PC-3 (cell line): ENCODE measurements at regions not wholly inside any gene's neighbourhood (a gene's known extent, or its start where the extent isn't known, plus 50 kb on each side); places are given as distances from the start of the nearest gene placed in this dataset.

Experiments
- ATAC-seq: fragments of 200-7000 bp; cut with Tn5 transposase; 2 replicates; pipeline ENCODE4 v1.9.1; 2020; ENCODE audit warnings: mild to moderate bottlenecking, moderate library complexity
- BruUV-seq: library from RNA; stranded (reverse); fragments of 400-500 nt; replicated peaks from 2 replicates; lab custom pipeline; 2021; lab: Mats Ljungman, UMichigan
- CTCF ChIA-PET: fragments of 300-600 bp; sonication (Branson Sonifier 250); formaldehyde crosslinking; loops from one replicate; lab custom pipeline; 2022; ENCODE audit warnings: antibody characterized with exemption; lab: Charles Lee
- POLR2A ChIA-PET: fragments of 300-600 bp; sonication (Branson Sonifier 250); formaldehyde crosslinking; loops from one replicate; lab custom pipeline; 2022; ENCODE audit warnings: antibody characterized with exemption; ENCODE audit not compliant: unreplicated experiment; lab: Charles Lee
- DNase-seq: peaks from one replicate; pipeline ENCODE4 v3.0.0-alpha.2; 2015
- H2AFZ ChIP-seq: fragments of 300-600 bp; sonication (generic); 2 replicates; pipeline ENCODE4 v1.6.0; 2016; ENCODE audit warnings: antibody characterized with exemption, low read length
- H3F3A ChIP-seq: fragments of 300-600 bp; sonication (generic); one replicate; pipeline ENCODE4 v1.6.0; 2017; ENCODE audit warnings: antibody characterized with exemption, low read length, control low read depth, mild to moderate bottlenecking; ENCODE audit not compliant: unreplicated experiment
- H3K27ac ChIP-seq: fragments of 300-600 bp; sonication (generic); 2 replicates; pipeline ENCODE4 v1.5.1; 2016; ENCODE audit warnings: mild to moderate bottlenecking, low read length
- H3K27me3 ChIP-seq: fragments of 300-600 bp; sonication (generic); 2 replicates; pipeline ENCODE4 v1.6.1; 2016; ENCODE audit warnings: low read length, mixed read lengths
- H3K36me3 ChIP-seq: fragments of 300-600 bp; sonication (generic); 2 replicates; pipeline ENCODE4 v1.6.1; 2016; ENCODE audit warnings: low read depth, mixed run types, low read length, mixed read lengths
- H3K4me1 ChIP-seq: fragments of 300-600 bp; sonication (generic); 2 replicates; pipeline ENCODE4 v1.5.1; 2016; ENCODE audit warnings: low read length; ENCODE audit not compliant: insufficient read depth
- H3K4me2 ChIP-seq: fragments of 300-600 bp; sonication (generic); 2 replicates; pipeline ENCODE4 v1.6.0; 2016; ENCODE audit warnings: low read length
- H3K4me3 ChIP-seq: fragments of 300-600 bp; sonication (generic); 2 replicates; pipeline ENCODE4 v1.5.1; 2016; ENCODE audit warnings: mild to moderate bottlenecking, low read length, mixed read lengths
- H3K79me2 ChIP-seq: fragments of 300-600 bp; sonication (generic); 2 replicates; pipeline ENCODE4 v1.6.1; 2017; ENCODE audit warnings: low read length, mixed read lengths
- H3K9ac ChIP-seq: fragments of 300-600 bp; sonication (generic); 2 replicates; pipeline ENCODE4 v1.6.0; 2016; ENCODE audit warnings: mild to moderate bottlenecking, low read length
- H3K9me2 ChIP-seq: fragments of 300-600 bp; sonication (generic); replicated peaks from 2 replicates; pipeline ENCODE4 v1.6.1; 2016; ENCODE audit warnings: mixed run types, low read length, mixed read lengths
- H3K9me3 ChIP-seq: fragments of 300-600 bp; sonication (generic); 2 replicates; pipeline ENCODE4 v1.6.1; 2016; ENCODE audit warnings: low read length, mixed read lengths
- H4K20me1 ChIP-seq: fragments of 300-600 bp; sonication (generic); 2 replicates; pipeline ENCODE4 v1.6.1; 2016; ENCODE audit warnings: low read length, mixed read lengths
- CTCF ChIP-seq: fragments of 300-600 bp; sonication (generic); conservative IDR thresholded peaks from 2 replicates; pipeline ENCODE4 v1.5.1; 2017; ENCODE audit warnings: antibody characterized with exemption, low read depth, mild to moderate bottlenecking, low read length
- EZH2 ChIP-seq: fragments of 300-600 bp; sonication (generic); IDR thresholded peaks from one replicate; pipeline ENCODE4 v1.6.1; 2017; ENCODE audit warnings: antibody characterized with exemption, mild to moderate bottlenecking, low read length; ENCODE audit not compliant: unreplicated experiment
- EZH2phosphoT487 ChIP-seq: fragments of 300-600 bp; sonication (generic); IDR thresholded peaks from 2 replicates; pipeline ENCODE4 v1.6.1; 2018; ENCODE audit warnings: mild to moderate bottlenecking, antibody characterized with exemption, low read length, borderline replicate concordance
- intact Hi-C: fragments of 100-400 bp; cut with micrococcal nuclease; formaldehyde crosslinking; loops from 2 replicates; pipeline ENCODE4 v1.9.0; 2023

GRCh38 chr13:111434578-111435159 is 114.2 kb downstream of the TEX29 start:
- BruUV-seq, result no TSS peak
- CTCF ChIA-PET, result no interaction called here
- Histone ChIP-seq H3K27me3 (peaks cover 10% of the 10 kb centered on the region; the same call in 1 of the 2 replicates), H3F3A (no peaks in the 10 kb centered on the region), H3K9me3 (no peaks in the 10 kb centered on the region), H4K20me1 (no peaks in the 10 kb centered on the region), H3K4me2 (no peak overlapping the region), H3K4me3 (no peak overlapping the region), H3K27ac (no peak overlapping the region), H3K36me3 (no peaks in the 10 kb centered on the region), H3K79me2 (no peaks in the 10 kb centered on the region), H3K9me2 (no peaks in the 10 kb centered on the region), H3K4me1 (no peaks in the 10 kb centered on the region), H2AFZ (no peak overlapping the region), H3K9ac (no peak overlapping the region)
- intact Hi-C loops, result no loop called here
- DNase-seq (no peak), ATAC-seq (no peak)
- POLR2A ChIA-PET, result no interaction called here
- no peak for TF ChIP-seq EZH2
- TF ChIP-seq EZH2phosphoT487, result no peak
- no peak for TF ChIP-seq CTCF

GRCh38 chr13:111436446-111436845 is 116.0 kb downstream of the TEX29 start:
- H3K9me3 ChIP-seq, result no peaks in the 10 kb centered on the region
- no peaks in the 10 kb centered on the region for H4K20me1 ChIP-seq
- CTCF ChIA-PET, result no interaction called here
- no peaks in the 10 kb centered on the region for H3K4me1 ChIP-seq
- no peak overlapping the region for H2AFZ ChIP-seq
- TF ChIP-seq EZH2phosphoT487, result no peak
- no peak for TF ChIP-seq CTCF
- no peak for TF ChIP-seq EZH2
- no TSS peak for BruUV-seq
- H3K9me2 ChIP-seq, result no peaks in the 10 kb centered on the region
- DNase-seq, result no peak
- H3K27me3 ChIP-seq, result peaks cover 7% of the 10 kb centered on the region; the same call in 1 of the 2 replicates
- no peaks in the 10 kb centered on the region for H3F3A ChIP-seq
- intact Hi-C loops, result no loop called here
- POLR2A ChIA-PET, result no interaction called here
- H3K27ac ChIP-seq, result no peak overlapping the region
- H3K79me2 ChIP-seq, result no peaks in the 10 kb centered on the region
- H3K4me3 ChIP-seq, result no peak overlapping the region
- no peak overlapping the region for H3K4me2 ChIP-seq
- H3K9ac ChIP-seq, result no peak overlapping the region
- no peak for ATAC-seq
- H3K36me3 ChIP-seq, result no peaks in the 10 kb centered on the region

GRCh38 chr13:111437417-111437816 is 117.0 kb downstream of the TEX29 start:
- Histone ChIP-seq H3K9me2 (no peaks in the 10 kb centered on the region), H3K27ac (no peak overlapping the region), H3K9me3 (no peaks in the 10 kb centered on the region), H3F3A (no peaks in the 10 kb centered on the region), H3K9ac (no peak overlapping the region), H4K20me1 (no peaks in the 10 kb centered on the region), H3K4me2 (no peak overlapping the region), H3K36me3 (no peaks in the 10 kb centered on the region), H2AFZ (no peak overlapping the region), H3K4me1 (no peaks in the 10 kb centered on the region), H3K79me2 (no peaks in the 10 kb centered on the region), H3K4me3 (no peak overlapping the region), H3K27me3 (peaks cover 5% of the 10 kb centered on the region; the same call in 1 of the 2 replicates)
- TF ChIP-seq EZH2phosphoT487 (no peak), CTCF (no peak), EZH2 (no peak)
- ATAC-seq (no peak), DNase-seq (no peak)
- ChIA-PET CTCF (no interaction called here), POLR2A (no interaction called here)
- intact Hi-C loops, result no loop called here
- BruUV-seq, result no TSS peak
